Left renal cortex interstitium (tissue), 4 donors: ENCODE measurements at regions not wholly inside any gene's neighbourhood (a gene's known extent, or its start where the extent isn't known, plus 50 kb on each side); places are given as distances from the start of the nearest gene placed in this dataset.
A peak's percentile ranks its signal among the peaks of the same experiment; 100 is the strongest.

Experiments used
- DNase-seq, 4 donors: peaks; one replicate each; pipeline ENCODE4 v3.0.0-alpha.2; 2013; ENCODE audit warnings: low read depth in 4 of 4, low spot score in 2 of 4, missing footprints in 1 of 4

- no peak for DNase-seq
Measured at GRCh38 chr12:58131986-58132755, 190.8 kb downstream of the ATP23 start.

DNA sequence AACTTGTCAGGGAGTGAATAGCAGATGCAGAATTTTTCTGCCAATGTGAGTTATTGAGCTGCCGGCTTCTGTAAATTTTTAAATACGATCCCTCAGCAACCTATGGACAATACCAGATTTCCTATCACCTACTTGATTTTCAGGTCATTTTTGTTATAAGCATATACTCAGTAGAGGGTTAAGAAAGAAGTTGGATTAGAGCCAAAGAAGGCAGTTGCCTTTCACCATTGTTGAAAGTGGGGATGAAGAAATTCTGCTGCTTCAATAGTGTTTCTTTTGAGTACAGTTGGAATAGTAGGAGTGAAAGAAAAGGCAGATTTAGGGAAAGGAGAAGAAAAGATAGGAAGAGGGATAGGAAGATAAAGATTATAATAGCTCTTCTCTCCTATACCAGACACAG is 197.1 kb downstream of the ATP23 start:
- no peak for DNase-seq

DNA sequence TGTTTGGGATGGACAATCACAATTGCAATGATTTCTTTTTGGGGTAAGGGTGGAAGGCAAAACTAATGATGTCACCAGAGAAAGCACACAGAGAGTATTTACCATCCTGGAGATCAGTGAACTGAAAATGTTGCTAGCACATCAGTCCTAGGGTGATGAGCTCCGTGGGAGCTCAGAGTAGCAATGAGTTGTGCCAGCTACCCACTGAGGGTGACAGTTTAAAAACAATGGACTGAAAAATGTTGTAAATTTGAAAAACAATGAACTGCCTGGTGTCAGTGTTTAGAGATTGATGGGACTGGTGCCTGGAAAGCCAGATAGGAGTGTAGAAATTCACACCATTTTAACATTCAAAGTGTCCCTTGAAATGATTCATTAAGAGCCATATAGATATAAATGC is 198.5 kb downstream of the ATP23 start:
- DNase-seq, result no peak

GRCh38 chr12:58140395-58140794 is 199.0 kb downstream of the ATP23 start:
- no peak for DNase-seq

GRCh38 chr12:58142991-58143390 is 201.6 kb downstream of the ATP23 start:
- DNase-seq, result no peak

DNA sequence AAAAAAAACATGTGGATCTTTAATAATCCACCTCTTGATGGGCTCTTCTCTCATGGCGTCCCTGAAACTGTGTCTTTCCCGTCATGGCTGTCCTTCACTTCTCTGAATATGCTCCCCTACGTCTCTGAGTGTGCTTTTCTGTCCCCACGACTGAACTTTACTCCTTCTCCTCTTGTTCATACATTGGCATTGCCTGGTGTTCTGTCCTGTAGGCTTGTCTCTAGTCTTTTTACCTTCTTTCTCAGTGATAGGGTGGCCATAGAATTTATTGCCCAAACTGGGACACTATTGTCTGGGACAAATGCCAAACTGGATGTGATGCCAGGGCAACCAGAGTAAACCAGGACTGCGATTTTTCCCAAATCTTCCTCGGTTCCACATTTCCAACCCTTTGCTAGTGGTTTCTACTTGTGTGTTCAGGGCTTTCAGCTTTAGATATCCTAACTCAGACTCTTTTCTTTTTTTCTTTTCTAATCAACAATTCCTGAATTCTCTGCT is 202.2 kb downstream of the ATP23 start:
- no peak for DNase-seq

DNA sequence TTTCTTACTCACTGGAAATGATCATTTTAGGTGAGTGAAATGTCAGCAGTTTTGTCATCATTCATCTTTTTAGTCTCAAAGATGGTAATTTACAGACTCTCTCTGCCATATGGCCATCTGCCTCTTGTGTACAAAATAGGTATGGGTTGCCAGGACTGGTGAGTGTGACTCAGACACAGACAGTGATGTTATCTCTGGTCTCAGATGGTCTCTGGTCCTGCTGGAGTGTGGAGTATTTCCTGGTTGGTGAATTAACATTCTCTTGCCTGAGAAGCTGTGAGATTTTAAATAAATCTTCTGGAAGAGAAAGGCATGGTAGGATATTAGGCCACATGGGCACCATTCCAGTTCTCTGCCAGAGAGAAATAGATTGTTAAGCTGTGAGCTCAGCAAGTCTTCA is 207.0 kb downstream of the ATP23 start:
- DNase-seq, result no peak

GRCh38 chr12:58148976-58149375 is 207.6 kb downstream of the ATP23 start:
- DNase-seq, result no peak

DNA sequence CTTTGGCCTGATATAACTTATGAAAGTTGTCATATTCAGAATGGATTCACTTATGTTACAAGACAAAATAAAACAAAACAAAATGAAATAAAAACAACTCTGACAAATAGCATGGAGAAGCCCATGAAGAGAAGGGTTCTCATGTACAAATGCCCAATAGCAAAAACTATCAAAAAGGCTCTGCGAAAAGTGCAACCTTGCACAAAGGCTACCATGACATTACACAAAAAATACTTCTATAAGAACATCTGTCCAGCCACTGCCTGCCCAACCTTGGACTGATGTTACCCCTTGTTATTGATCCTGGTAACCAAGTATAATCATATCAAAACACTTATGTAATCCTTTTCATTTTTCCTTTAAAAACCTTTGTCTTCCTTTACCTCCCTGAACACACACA is 213.0 kb downstream of the ATP23 start:
- no peak for DNase-seq

GRCh38 chr12:58156697-58157096 is 215.3 kb downstream of the ATP23 start:
- DNase-seq, result no peak

DNA sequence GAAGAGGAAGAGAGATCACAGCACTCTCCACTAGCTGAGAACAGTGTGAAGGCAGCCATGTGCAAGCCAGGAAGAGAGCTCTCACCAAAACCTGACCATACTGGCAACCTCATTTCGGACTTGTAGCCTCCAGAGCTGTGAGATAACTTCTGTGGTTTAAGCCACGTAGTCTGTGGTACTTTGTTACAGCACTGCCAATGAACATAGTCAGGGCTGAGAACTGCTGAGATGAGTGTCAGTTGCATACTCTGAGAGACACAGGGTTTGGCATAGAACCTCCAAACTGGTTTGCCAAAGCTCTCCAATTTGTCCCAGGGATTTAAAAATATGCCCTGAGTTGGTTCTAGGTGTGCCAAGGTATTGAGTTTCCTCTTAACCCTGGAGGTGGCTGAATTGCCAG is 218.6 kb downstream of the ATP23 start:
- no peak for DNase-seq

GRCh38 chr12:58161773-58162172 is 220.4 kb downstream of the ATP23 start:
- no peak for DNase-seq

DNA sequence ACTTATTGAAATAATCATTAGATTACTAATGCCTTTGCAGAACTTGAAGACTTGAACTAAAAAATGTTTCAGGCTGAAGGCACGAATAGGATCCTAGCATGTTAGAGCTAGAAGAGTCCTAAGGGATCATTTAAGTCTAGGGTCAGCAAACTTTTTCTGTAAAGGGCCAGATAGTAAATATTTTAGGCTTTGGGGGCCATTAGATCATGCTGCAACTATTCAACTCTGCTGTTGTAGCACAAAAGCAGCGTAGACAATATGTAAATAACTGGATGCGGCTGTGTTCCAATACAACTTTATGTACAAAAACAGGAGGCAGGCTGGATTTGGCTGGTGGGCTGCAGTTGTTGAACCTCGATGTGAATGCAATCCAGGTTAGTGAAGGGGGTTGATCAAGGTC is 221.7 kb downstream of the ATP23 start:
- DNase-seq, result no peak

DNA sequence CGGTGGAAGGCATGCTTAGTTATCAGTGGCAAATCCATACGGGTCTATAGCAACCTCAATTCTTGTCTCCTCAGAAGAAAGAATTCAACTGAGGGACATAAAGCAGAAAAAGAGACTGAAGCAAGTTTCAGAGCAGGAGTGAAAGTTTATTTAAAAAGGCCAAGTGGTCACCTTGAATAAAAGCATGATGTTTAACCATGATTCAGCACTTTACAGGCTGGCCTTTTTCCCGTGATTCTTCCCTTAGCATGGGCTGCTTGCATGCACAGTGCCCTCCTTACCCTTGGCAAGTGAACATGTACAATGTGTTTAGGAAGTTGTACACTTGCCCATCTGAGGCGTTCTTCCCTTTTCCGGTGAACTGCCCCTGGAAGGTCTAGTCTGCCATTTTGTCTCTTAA is 225.3 kb downstream of the ATP23 start:
- DNase-seq, result no peak

DNA sequence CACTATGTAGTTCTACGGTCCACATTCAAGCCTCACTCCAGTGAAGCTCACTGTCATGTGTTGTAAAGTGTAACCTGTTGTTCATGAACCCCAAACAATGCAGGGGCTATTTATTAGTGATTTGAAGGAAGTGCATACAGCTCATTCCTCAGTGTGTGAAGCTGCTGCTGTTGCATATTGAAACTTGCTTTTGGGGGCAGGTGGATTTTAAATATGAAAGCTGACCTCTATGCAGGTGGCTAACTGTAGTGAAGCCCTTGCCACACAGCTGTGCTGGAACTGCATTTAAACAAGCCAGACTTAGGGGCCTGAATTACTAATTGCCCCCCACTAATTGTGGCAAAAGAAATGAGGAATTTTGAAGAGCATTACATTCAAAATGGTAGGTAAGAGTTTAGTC is 226.3 kb downstream of the ATP23 start:
- no peak for DNase-seq

- no peak for DNase-seq
Measured at GRCh38 chr12:58169826-58170225, 228.5 kb downstream of the ATP23 start.

DNA sequence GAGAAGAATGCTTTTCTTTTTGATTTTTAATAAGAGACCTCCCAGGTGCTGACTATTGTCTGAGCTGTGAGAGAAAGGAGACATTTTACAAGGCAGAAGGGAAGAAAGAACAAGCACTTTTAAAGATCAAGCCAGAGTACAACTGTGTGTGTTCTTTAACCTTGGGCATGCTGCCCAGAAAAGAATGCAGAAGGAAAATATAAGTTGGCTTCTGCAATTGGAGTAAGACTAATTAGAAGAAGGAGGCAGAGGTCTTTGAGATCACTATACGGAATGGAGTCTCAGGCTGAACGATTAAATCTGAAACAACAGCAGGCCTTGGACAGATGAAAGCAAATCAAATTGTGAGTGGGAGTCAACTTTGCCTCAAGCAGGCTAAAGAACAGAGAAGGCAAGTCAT is 230.5 kb downstream of the ATP23 start:
- peak; percentile 11 to 40 (median 28) for DNase-seq

- no peak for DNase-seq
Measured at GRCh38 chr12:58172433-58173073, 231.2 kb downstream of the ATP23 start.

DNA sequence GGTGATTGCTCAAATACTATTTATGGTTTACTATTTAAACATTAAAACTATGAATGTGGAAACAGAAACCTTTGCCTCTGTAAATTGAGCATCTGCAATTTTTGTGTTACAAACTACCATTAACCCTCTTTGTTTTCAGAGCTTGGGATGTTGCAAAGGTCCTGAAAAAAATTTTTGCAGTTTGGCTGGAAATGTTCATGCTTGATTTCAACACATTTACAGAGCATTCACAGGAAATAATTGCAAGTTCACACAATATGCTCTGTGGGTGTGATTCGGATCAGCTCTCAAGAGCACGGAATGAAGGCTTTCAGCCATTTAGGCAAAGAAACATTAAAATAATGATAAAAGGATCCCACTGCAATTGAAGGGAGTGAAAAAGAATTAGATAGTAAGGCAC is 232.9 kb downstream of the ATP23 start:
- no peak for DNase-seq

- no peak for DNase-seq
Measured at GRCh38 chr12:58176296-58176869, 235.0 kb downstream of the ATP23 start.

GRCh38 chr12:58177366-58177765 is 236.0 kb downstream of the ATP23 start:
- DNase-seq, result no peak

- DNase-seq, result no peak
Measured at GRCh38 chr12:58184212-58184611, 242.8 kb downstream of the ATP23 start.
